ENCODE measurements at regions not wholly inside any gene's neighbourhood (a gene's known extent, or its start where the extent isn't known, plus 50 kb on each side); places are given as distances from the start of the nearest gene placed in this dataset.

GRCh38 chr17:6233856-6234255, 163.7 kb downstream of the WSCD1 start:
- Histone ChIP-seq H4K20me1 (ENCODE audit: control insufficient read depth, insufficient read depth) (no peaks in the 10 kb centered on the region), H3K9me3 (replicated peaks; ENCODE audit: control insufficient read depth, insufficient read depth, low read length) (no peaks in the 10 kb centered on the region), H3K9ac (ENCODE audit: control insufficient read depth, insufficient read depth, low read length) (no peak overlapping the region), H3K36me3 (ENCODE audit: control insufficient read depth in 2 of 2, insufficient read depth in 2 of 2, low read length in 1 of 2) (no peaks in the 10 kb centered on the region), H3K27me3 (replicated peaks in 1 of 2; ENCODE audit: control insufficient read depth in 2 of 2, insufficient read depth in 2 of 2, low read length in 1 of 2) (no peaks in the 10 kb centered on the region; a peak in 1 of 4 replicates), H3K4me3 (no peak overlapping the region), H3K4me2 (ENCODE audit: control insufficient read depth, insufficient read depth) (no peak overlapping the region), H3K4me1 (ENCODE audit: control insufficient read depth, insufficient read depth, low read length) (no peaks in the 10 kb centered on the region), H3K79me2 (ENCODE audit: control insufficient read depth, insufficient read depth, low read length) (no peaks in the 10 kb centered on the region), H3K27ac (ENCODE audit: control insufficient read depth, insufficient read depth) (no peak overlapping the region), H2AFZ (ENCODE audit: control insufficient read depth, low read depth, low read length) (no peak overlapping the region)
- intact Hi-C loops (cut with micrococcal nuclease; ENCODE audit: unreplicated experiment) (no loop called here), in situ Hi-C loops (cut with MboI) (no loop called here)
- FAIRE-seq (no peak), DNase-seq (ENCODE audit: low read depth, low spot score) (no peak), ATAC-seq (no peak)
- 21% methylated on average over 3 of the region's 3 CpGs for WGBS (ENCODE audit: insufficient coverage, insufficient replicate concordance, low lambda C conversion rate, missing lambda C conversion rate)
- POLR2A ChIA-PET = no interaction called here
- RAD21 ChIA-PET (ENCODE audit: unreplicated experiment) = no interaction called here
- SMC1A ChIA-PET (ENCODE audit: uncharacterized antibody, unreplicated experiment) = no interaction called here
- TF ChIP-seq ASH2L (IDR thresholded peaks at IDR 0.05; ENCODE audit: borderline replicate concordance, low read depth) (no peak), ZNF274 (IDR thresholded peaks at IDR 0.05; ENCODE audit: insufficient read depth, insufficient read length) (no peak), RCOR1 (conservative IDR thresholded peaks at IDR 0.05; ENCODE audit: low read depth, low read length) (no peak), CHD1 (IDR thresholded peaks at IDR 0.05; ENCODE audit: low read depth, low read length) (no peak), POLR2A (IDR thresholded peaks at IDR 0.05; ENCODE audit: low read depth, low read length) (no peak), KDM1A (IDR thresholded peaks at IDR 0.05; ENCODE audit: borderline replicate concordance) (no peak), SMAD5 (IDR thresholded peaks at IDR 0.05; ENCODE audit: low read depth) (no peak), HDAC6 (IDR thresholded peaks at IDR 0.05; ENCODE audit: unreplicated experiment) (no peak), FOXM1 (IDR thresholded peaks at IDR 0.05; ENCODE audit: low read depth, low read length) (no peak), CEBPB (IDR thresholded peaks at IDR 0.05; ENCODE audit: borderline replicate concordance in 1 of 2, low read depth in 2 of 2, low read length in 2 of 2) (no peak)
- no TSS peak for BruUV-seq (replicated peaks)
- CTCF ChIA-PET = no interaction called here

GRCh38 chr17:6233339-6233738, 163.2 kb downstream of the WSCD1 start:
- no peak for FAIRE-seq
- DNase-seq (ENCODE audit: low read depth, low spot score) = peak; percentile 1
- 0 out of 2 replicates have a peak, but pooled peaks have one; percentile 31 for TF ChIP-seq TCF3 (IDR thresholded peaks at IDR 0.05; ENCODE audit: borderline replicate concordance, insufficient read depth, low read depth, low read length)
- TF ChIP-seq PBX3 (IDR thresholded peaks at IDR 0.05; ENCODE audit: insufficient replicate concordance, low read depth, low read length) = peak; percentile 43
- peak; percentile 96 for TF ChIP-seq BCL3 (IDR thresholded peaks at IDR 0.05; ENCODE audit: borderline replicate concordance, insufficient read depth, low read depth, low read length, poor library complexity, severe bottlenecking)
- TF ChIP-seq NFIC (IDR thresholded peaks at IDR 0.05; ENCODE audit: low read depth, low read length) = peak; percentile 36; the same call in 1 of the 2 replicates
- TF ChIP-seq CBFB (IDR thresholded peaks at IDR 0.05; ENCODE audit: low read depth) = no peak
- in situ Hi-C loops (cut with MboI) = no loop called here
- no peaks in the 10 kb centered on the region for H3K4me1 ChIP-seq (ENCODE audit: control insufficient read depth, insufficient read depth, low read length)
- H3K27ac ChIP-seq (ENCODE audit: control insufficient read depth, insufficient read depth) = no peak overlapping the region
- no peaks in the 10 kb centered on the region for H3K36me3 ChIP-seq (ENCODE audit: control insufficient read depth in 2 of 2, insufficient read depth in 2 of 2, low read length in 1 of 2)
- H2AFZ ChIP-seq (ENCODE audit: control insufficient read depth, low read depth, low read length) = no peak overlapping the region
- no peaks in the 10 kb centered on the region; a peak in 1 of 4 replicates for H3K27me3 ChIP-seq (replicated peaks in 1 of 2; ENCODE audit: control insufficient read depth in 2 of 2, insufficient read depth in 2 of 2, low read length in 1 of 2)
- ATAC-seq = no peak
- BruUV-seq (replicated peaks) = no TSS peak
- H3K4me2 ChIP-seq (ENCODE audit: control insufficient read depth, insufficient read depth) = no peak overlapping the region
- ChIA-PET SMC1A (ENCODE audit: uncharacterized antibody, unreplicated experiment) (no interaction called here), RAD21 (ENCODE audit: unreplicated experiment) (no interaction called here), CTCF (no interaction called here), POLR2A (no interaction called here)
- no peaks in the 10 kb centered on the region for H3K9me3 ChIP-seq (replicated peaks; ENCODE audit: control insufficient read depth, insufficient read depth, low read length)
- 86% methylated on average over 4 of the region's 4 CpGs for WGBS (ENCODE audit: insufficient coverage, insufficient replicate concordance, low lambda C conversion rate, missing lambda C conversion rate)
- no peak overlapping the region for H3K9ac ChIP-seq (ENCODE audit: control insufficient read depth, insufficient read depth, low read length)
- intact Hi-C loops (cut with micrococcal nuclease; ENCODE audit: unreplicated experiment) = no loop called here
- H3K4me3 ChIP-seq = no peak overlapping the region
- H3K79me2 ChIP-seq (ENCODE audit: control insufficient read depth, insufficient read depth, low read length) = no peaks in the 10 kb centered on the region
- no peaks in the 10 kb centered on the region for H4K20me1 ChIP-seq (ENCODE audit: control insufficient read depth, insufficient read depth)
